Mesenchymal stem cell (in vitro differentiated cells and primary cell): ENCODE measurements at regions not wholly inside any gene's neighbourhood (a gene's known extent, or its start where the extent isn't known, plus 50 kb on each side); places are given as distances from the start of the nearest gene placed in this dataset.
"Not testable (repeated sequence)": the region's sequence is repeated elsewhere in the genome, so short reads cannot be mapped to it uniquely, and the experiment has no call there.

ENCODE experiments used
- DNase-seq: peaks from one replicate; pipeline ENCODE4 v3.0.0-alpha.2; 2013
- H2AFZ ChIP-seq: one replicate; pipeline ENCODE4 v1.6.1; 2013; ENCODE audit warnings: low read depth, mild to moderate bottlenecking, control low read depth, inconsistent platforms, low read length, moderate library complexity
- H2AK5ac ChIP-seq: 2 replicates; pipeline ENCODE4 v1.6.1; 2013; ENCODE audit warnings: low read length, moderate library complexity, mild to moderate bottlenecking, inconsistent platforms; ENCODE audit not compliant: severe bottlenecking
- H2BK120ac ChIP-seq: one replicate; pipeline ENCODE4 v1.6.1; 2013; ENCODE audit warnings: low read depth, mild to moderate bottlenecking, inconsistent platforms, low read length, moderate library complexity
- H2BK12ac ChIP-seq, 2 experiments: one replicate each; pipeline ENCODE4 v1.6.1; 2013; ENCODE audit warnings: inconsistent platforms in 2 of 2, low read length in 2 of 2, mild to moderate bottlenecking in 2 of 2, moderate library complexity in 2 of 2, control low read depth in 1 of 2
- H2BK15ac ChIP-seq: one replicate; pipeline ENCODE4 v1.6.1; 2013; ENCODE audit warnings: mild to moderate bottlenecking, low read depth, inconsistent platforms; ENCODE audit not compliant: poor library complexity, severe bottlenecking
- H2BK5ac ChIP-seq: 2 replicates; pipeline ENCODE4 v1.6.1; 2013; ENCODE audit warnings: low read depth, mild to moderate bottlenecking, low read length, control low read depth, inconsistent platforms; ENCODE audit not compliant: poor library complexity, severe bottlenecking
- H3K14ac ChIP-seq, 2 experiments: one replicate each; pipeline ENCODE4 v1.6.1; 2013; ENCODE audit warnings: inconsistent platforms in 2 of 2, low read length in 2 of 2, control low read depth in 1 of 2, mild to moderate bottlenecking in 1 of 2, moderate library complexity in 1 of 2
- H3K18ac ChIP-seq, 2 experiments: one replicate each; pipeline ENCODE4 v1.6.1; 2013; ENCODE audit warnings: inconsistent platforms in 2 of 2, low read length in 2 of 2, control low read depth in 1 of 2, low read depth in 1 of 2, mild to moderate bottlenecking in 1 of 2
- H3K23ac ChIP-seq, 2 experiments: one replicate each; pipeline ENCODE4 v1.6.1; 2013; ENCODE audit warnings: inconsistent platforms in 2 of 2, low read length in 2 of 2, mild to moderate bottlenecking in 2 of 2, moderate library complexity in 2 of 2, control low read depth in 1 of 2
- H3K27ac ChIP-seq: 2 replicates; pipeline ENCODE4 v1.5.1; 2013; ENCODE audit warnings: mild to moderate bottlenecking, moderate library complexity, low read length, control low read depth, inconsistent platforms; ENCODE audit not compliant: poor library complexity, severe bottlenecking
- H3K27me3 ChIP-seq, 2 experiments: 2 replicates each; pipeline versions ENCODE4 v1.6.1 to v1.7.0; 2013; ENCODE audit warnings: low read length in 2 of 2, mild to moderate bottlenecking in 2 of 2, moderate library complexity in 2 of 2, control low read depth in 1 of 2, inconsistent platforms in 1 of 2; ENCODE audit not compliant: control insufficient read depth in 1 of 2, insufficient read depth in 1 of 2
- H3K36me3 ChIP-seq, 2 experiments: 2 replicates each; pipeline versions ENCODE4 v1.6.1 to v1.7.0; 2013; ENCODE audit warnings: low read length in 2 of 2, control low read depth in 1 of 2, inconsistent platforms in 1 of 2, low read depth in 1 of 2, mild to moderate bottlenecking in 1 of 2; ENCODE audit not compliant: insufficient read depth in 2 of 2, control insufficient read depth in 1 of 2
- H3K4ac ChIP-seq, 2 experiments: one replicate each; pipeline ENCODE4 v1.6.1; 2013; ENCODE audit warnings: inconsistent platforms in 2 of 2, low read length in 2 of 2, mild to moderate bottlenecking in 2 of 2, moderate library complexity in 2 of 2, control low read depth in 1 of 2, low read depth in 1 of 2
- H3K4me1 ChIP-seq: 2 replicates; pipeline ENCODE4 v1.6.1; 2013; ENCODE audit warnings: low read depth, low read length, control low read depth; ENCODE audit not compliant: control insufficient read depth, insufficient read depth
- H3K4me2 ChIP-seq: 2 replicates; pipeline ENCODE4 v1.6.1; 2013; ENCODE audit warnings: low read length, mild to moderate bottlenecking, inconsistent platforms; ENCODE audit not compliant: poor library complexity, severe bottlenecking
- H3K4me3 ChIP-seq, 2 experiments: 2 replicates each; pipeline versions ENCODE4 v1.5.1 to v1.7.0; 2013; ENCODE audit warnings: low read length in 2 of 2, mild to moderate bottlenecking in 2 of 2, control low read depth in 1 of 2, low read depth in 1 of 2; ENCODE audit not compliant: insufficient read depth in 1 of 2
- H3K79me1 ChIP-seq: replicated peaks from 2 replicates; pipeline ENCODE4 v1.6.1; 2013; ENCODE audit warnings: mild to moderate bottlenecking, control low read depth, low read length, inconsistent platforms; ENCODE audit not compliant: poor library complexity, severe bottlenecking
- H3K9ac ChIP-seq: 2 replicates; pipeline ENCODE4 v1.7.0; 2013; ENCODE audit warnings: mild to moderate bottlenecking, low read length, moderate library complexity
- H3K9me3 ChIP-seq: 2 replicates; pipeline ENCODE4 v1.7.0; 2013; ENCODE audit warnings: mild to moderate bottlenecking, low read length; ENCODE audit not compliant: control insufficient read depth
- H4K8ac ChIP-seq: one replicate; pipeline ENCODE4 v1.6.1; 2013; ENCODE audit warnings: inconsistent platforms, mild to moderate bottlenecking, low read length, moderate library complexity
- H4K91ac ChIP-seq: one replicate; pipeline ENCODE4 v1.6.1; 2013; ENCODE audit warnings: mild to moderate bottlenecking, low read length, inconsistent platforms
- WGBS: methylation state at CpG from one replicate; pipeline ENCODE4 v1.1.7; 2013; ENCODE audit warnings: mixed read lengths; 5-methylcytosine and 5-hydroxymethylcytosine counted together

DNA sequence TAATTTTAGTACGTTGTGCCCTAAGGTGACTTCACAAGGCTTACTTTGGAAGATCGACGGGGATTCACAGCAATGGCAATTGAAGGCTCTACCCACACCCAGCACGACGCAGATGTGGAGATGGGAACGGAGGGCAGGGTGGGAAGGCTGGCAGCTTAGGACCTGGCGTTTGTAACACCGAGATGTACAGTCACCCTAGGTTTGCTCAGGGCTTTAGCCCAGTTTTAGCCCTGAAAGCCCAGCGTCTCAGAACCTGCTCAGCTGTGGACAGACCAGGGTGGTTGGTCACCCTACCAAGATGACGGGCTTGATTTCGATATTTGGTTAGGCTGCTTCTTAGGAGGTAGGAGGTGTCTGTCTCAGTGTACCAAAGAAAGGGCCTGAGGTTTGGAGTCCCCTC is 100.5 kb upstream of the MED13L start:
- Histone ChIP-seq H3K23ac (no peak overlapping the region), H2BK5ac (no peak overlapping the region), H3K4ac (no peak overlapping the region), H2BK120ac (no peak overlapping the region), H3K4me3 (no peak overlapping the region), H3K18ac (no peak overlapping the region), H4K91ac (no peak overlapping the region), H3K79me1 (no peaks in the 10 kb centered on the region), H2BK15ac (no peak overlapping the region), H3K9me3 (no peaks in the 10 kb centered on the region), H3K27me3 (no peaks in the 10 kb centered on the region), H4K8ac (no peak overlapping the region), H3K36me3 (no peaks in the 10 kb centered on the region), H2BK12ac (peak overlapping the region in 1 of 2 experiments; percentile 85), H3K4me1 (peaks cover 22% of the 10 kb centered on the region), H3K14ac (no peak overlapping the region), H2AK5ac (peak overlapping the region; percentile 77), H3K27ac (no peak overlapping the region), H2AFZ (no peak overlapping the region), H3K4me2 (no peak overlapping the region), H3K9ac (no peak overlapping the region)
- WGBS, result 97% methylated on average over 11 of the region's 11 CpGs
- no peak for DNase-seq

DNA sequence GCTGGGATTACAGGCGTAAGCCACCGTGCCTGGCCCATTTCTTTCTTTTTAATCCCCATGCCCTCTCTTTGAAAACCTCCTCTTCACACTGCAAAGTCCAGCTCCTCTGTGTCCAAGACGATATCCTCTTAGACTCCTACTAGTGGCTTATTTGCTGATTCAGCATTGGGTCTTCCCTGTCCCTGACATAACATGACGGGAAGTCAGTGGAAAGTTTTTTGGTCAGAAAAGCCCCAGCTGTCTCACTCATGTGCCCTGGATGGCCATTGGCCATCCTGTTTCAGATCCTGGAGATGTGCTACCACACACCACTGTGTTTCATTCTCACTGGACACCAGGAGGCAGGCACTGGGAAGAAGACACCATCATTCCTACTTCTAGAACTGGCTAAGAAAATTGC is 102.6 kb upstream of the MED13L start:
- H3K14ac ChIP-seq, result no peak overlapping the region
- no peaks in the 10 kb centered on the region for H3K9me3 ChIP-seq
- H3K27ac ChIP-seq, result no peak overlapping the region
- H2BK15ac ChIP-seq, result no peak overlapping the region
- no peak overlapping the region for H3K4me3 ChIP-seq
- no peaks in the 10 kb centered on the region for H3K27me3 ChIP-seq
- no peaks in the 10 kb centered on the region for H3K36me3 ChIP-seq
- peaks cover 32% of the 10 kb centered on the region for H3K4me1 ChIP-seq
- 86% methylated on average over 4 of the region's 4 CpGs for WGBS
- H3K23ac ChIP-seq, result no peak overlapping the region
- no peak overlapping the region for H2AFZ ChIP-seq
- H2BK120ac ChIP-seq, result no peak overlapping the region
- peak overlapping the region; percentile 56 for H4K91ac ChIP-seq
- no peak overlapping the region for H3K9ac ChIP-seq
- peak overlapping the region; percentile 21 to 78 for H2BK12ac ChIP-seq
- H3K4ac ChIP-seq, result peak overlapping the region in 1 of 2 experiments; percentile 13
- DNase-seq, result no peak
- peak overlapping the region; percentile 35 to 48 for H3K18ac ChIP-seq
- peak overlapping the region; percentile 96 for H2AK5ac ChIP-seq
- H3K79me1 ChIP-seq, result peaks cover 6% of the 10 kb centered on the region
- H4K8ac ChIP-seq, result no peak overlapping the region
- H2BK5ac ChIP-seq, result no peak overlapping the region
- H3K4me2 ChIP-seq, result no peak overlapping the region

DNA sequence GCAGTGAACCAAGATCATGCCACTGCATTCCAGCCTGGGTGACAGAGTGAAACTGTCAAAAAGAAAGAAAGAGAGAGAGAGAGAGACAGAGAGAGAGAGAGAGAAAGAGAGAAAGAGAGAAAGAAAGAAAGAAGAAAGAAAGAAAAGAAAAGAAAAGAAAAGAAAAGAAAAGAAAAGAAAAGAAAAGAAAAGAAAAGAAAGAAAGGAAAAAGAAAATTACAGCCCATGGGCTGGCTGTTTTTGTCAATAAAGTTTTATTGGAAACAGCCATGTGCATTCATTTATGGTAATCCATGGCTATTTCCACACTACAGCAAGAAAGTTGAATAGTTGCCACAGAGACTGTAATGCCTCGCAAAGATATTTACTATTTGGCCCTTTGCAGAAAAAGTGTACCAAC is 103.2 kb upstream of the MED13L start:
- H2AK5ac ChIP-seq, result peak overlapping the region; percentile 97
- peaks cover 35% of the 10 kb centered on the region for H3K4me1 ChIP-seq
- H3K4ac ChIP-seq, result peak overlapping the region in 1 of 2 experiments; percentile 92
- H3K27ac ChIP-seq, result peak overlapping the region; percentile 99
- H3K36me3 ChIP-seq, H2AFZ ChIP-seq, H3K23ac ChIP-seq, H4K8ac ChIP-seq, H3K79me1 ChIP-seq, DNase-seq, H2BK15ac ChIP-seq, H3K9me3 ChIP-seq, H3K4me3 ChIP-seq, H3K27me3 ChIP-seq, H3K14ac ChIP-seq, H4K91ac ChIP-seq, H3K9ac ChIP-seq, H3K4me2 ChIP-seq: not testable (repeated sequence)
- peak overlapping the region; percentile 87 to 91 for H3K18ac ChIP-seq
- 76% methylated on average over 1 of the region's 1 CpG for WGBS
- peak overlapping the region in 1 of 2 experiments; percentile 80 for H2BK12ac ChIP-seq
- peak overlapping the region; percentile 65 for H2BK120ac ChIP-seq
- H2BK5ac ChIP-seq, result peak overlapping the region; percentile 99

DNA sequence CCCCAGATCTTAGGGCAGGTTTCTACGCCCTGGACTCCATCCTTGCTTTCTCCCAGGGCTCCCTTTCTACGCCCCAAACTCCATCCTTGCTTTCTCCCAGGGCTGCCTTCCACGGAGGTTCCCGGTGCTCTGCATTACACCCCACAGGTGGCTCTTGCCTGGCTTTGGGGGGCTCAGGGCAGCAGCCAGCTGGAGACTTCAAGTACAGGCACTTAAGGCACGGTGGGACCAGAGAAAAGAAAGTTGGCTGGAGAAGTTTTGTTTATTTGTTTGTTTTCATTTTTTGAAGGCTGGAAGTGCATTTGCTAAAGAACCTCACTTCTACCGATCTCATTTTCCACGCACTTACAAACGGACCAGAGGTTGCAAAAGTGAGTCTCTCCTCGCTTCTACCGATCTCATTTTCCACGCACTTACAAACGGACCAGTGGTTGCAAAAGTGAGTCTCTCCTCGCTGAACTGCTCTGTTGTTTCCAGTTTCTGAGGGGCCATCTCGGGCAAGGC is 103.8 kb upstream of the MED13L start:
- Histone ChIP-seq H2AFZ (peak overlapping the region; percentile 57), H3K4me2 (peak overlapping the region; percentile 40), H3K4ac (peak overlapping the region; percentile 82 to 92), H2BK15ac (peak overlapping the region; percentile 97), H3K23ac (peak overlapping the region in 1 of 2 experiments; percentile 24), H2BK5ac (peak overlapping the region; percentile 99), H3K79me1 (peaks cover 6% of the 10 kb centered on the region), H3K9me3 (no peaks in the 10 kb centered on the region), H2BK120ac (peak overlapping the region; percentile 65), H3K9ac (peak overlapping the region; percentile 78), H3K14ac (peak overlapping the region in 1 of 2 experiments; percentile 61), H3K27ac (peak overlapping the region; percentile 99), H3K4me1 (peaks cover 33% of the 10 kb centered on the region), H2BK12ac (peak overlapping the region; percentile 80 to 95), H2AK5ac (peak overlapping the region; percentile 97), H3K36me3 (no peaks in the 10 kb centered on the region), H3K18ac (peak overlapping the region; percentile 87 to 91), H4K91ac (peak overlapping the region; percentile 92), H3K27me3 (no peaks in the 10 kb centered on the region), H4K8ac (peak overlapping the region; percentile 77), H3K4me3 (peak overlapping the region in 1 of 2 experiments; percentile 69)
- WGBS, result 13% methylated on average over 13 of the region's 14 CpGs
- DNase-seq, result no peak
